CD8-positive, alpha-beta memory T cell (primary cell): ENCODE measurements at regions not wholly inside any gene's neighbourhood (a gene's known extent, or its start where the extent isn't known, plus 50 kb on each side); places are given as distances from the start of the nearest gene placed in this dataset.

Experiments used
- CTCF ChIA-PET: fragments of 350-600 bp; sonication (Branson Sonifier 250); formaldehyde crosslinking; loops from one replicate; lab custom pipeline; 2021; ENCODE audit warnings: antibody characterized with exemption; lab: Charles Lee
- POLR2A ChIA-PET: fragments of 350-600 bp; sonication (Branson Sonifier 250); formaldehyde crosslinking; loops from one replicate; lab custom pipeline; 2021; ENCODE audit warnings: antibody characterized with exemption; lab: Charles Lee
- DNase-seq, 5 donors: peaks; one replicate each; pipeline versions ENCODE4 v3.0.0 to v3.0.0-alpha.2; 2020 to 2022; ENCODE audit warnings: mixed read lengths in 1 of 5
- H3K27ac ChIP-seq: one replicate; pipeline ENCODE4 v1.7.0; 2013; ENCODE audit warnings: low read depth, mild to moderate bottlenecking, low read length, moderate library complexity
- H3K27me3 ChIP-seq: 2 replicates; pipeline ENCODE4 v1.7.0; 2013; ENCODE audit warnings: low read length, mild to moderate bottlenecking; ENCODE audit not compliant: insufficient read depth, poor library complexity, severe bottlenecking
- H3K36me3 ChIP-seq: 2 replicates; pipeline ENCODE4 v1.7.0; 2013; ENCODE audit warnings: mild to moderate bottlenecking, low read length, moderate library complexity; ENCODE audit not compliant: insufficient read depth
- H3K4me1 ChIP-seq: 2 replicates; pipeline ENCODE4 v1.7.0; 2013; ENCODE audit warnings: mild to moderate bottlenecking, low read length, moderate library complexity; ENCODE audit not compliant: insufficient read depth
- H3K4me3 ChIP-seq: 2 replicates; pipeline ENCODE4 v1.7.0; 2013; ENCODE audit warnings: mild to moderate bottlenecking, low read length
- H3K9me3 ChIP-seq: 2 replicates; pipeline ENCODE4 v1.7.0; 2013; ENCODE audit warnings: mild to moderate bottlenecking, low read length
- H3K27ac Mint-ChIP-seq, 8 donors: one replicate each; pipeline ENCODE4 v1.8.0; 2020 to 2021; ENCODE audit warnings: mixed read lengths in 8 of 8, mild to moderate bottlenecking in 6 of 8, inconsistent platforms in 3 of 8, moderate library complexity in 3 of 8
- H3K27me3 Mint-ChIP-seq, 2 donors: one replicate each; pipeline ENCODE4 v1.8.0; 2020 to 2021; ENCODE audit warnings: mixed read lengths in 2 of 2, mild to moderate bottlenecking in 1 of 2, moderate library complexity in 1 of 2
- H3K36me3 Mint-ChIP-seq, 3 donors: one replicate each; pipeline ENCODE4 v1.8.0; 2020 to 2021; ENCODE audit warnings: mixed read lengths in 3 of 3, inconsistent platforms in 1 of 3, mild to moderate bottlenecking in 1 of 3
- H3K4me1 Mint-ChIP-seq, 3 donors: one replicate each; pipeline ENCODE4 v1.8.0; 2020 to 2021; ENCODE audit warnings: mixed read lengths in 3 of 3, inconsistent platforms in 1 of 3, mild to moderate bottlenecking in 1 of 3
- H3K4me3 Mint-ChIP-seq, 7 donors: one replicate each; pipeline ENCODE4 v1.8.0; 2020 to 2021; ENCODE audit warnings: mixed read lengths in 7 of 7, mild to moderate bottlenecking in 6 of 7, moderate library complexity in 4 of 7, inconsistent platforms in 2 of 7
- H3K9me3 Mint-ChIP-seq, 5 donors: one replicate each; pipeline ENCODE4 v1.8.0; 2020 to 2022; ENCODE audit warnings: mixed read lengths in 5 of 5, mild to moderate bottlenecking in 3 of 5, moderate library complexity in 2 of 5, inconsistent platforms in 1 of 5

DNA sequence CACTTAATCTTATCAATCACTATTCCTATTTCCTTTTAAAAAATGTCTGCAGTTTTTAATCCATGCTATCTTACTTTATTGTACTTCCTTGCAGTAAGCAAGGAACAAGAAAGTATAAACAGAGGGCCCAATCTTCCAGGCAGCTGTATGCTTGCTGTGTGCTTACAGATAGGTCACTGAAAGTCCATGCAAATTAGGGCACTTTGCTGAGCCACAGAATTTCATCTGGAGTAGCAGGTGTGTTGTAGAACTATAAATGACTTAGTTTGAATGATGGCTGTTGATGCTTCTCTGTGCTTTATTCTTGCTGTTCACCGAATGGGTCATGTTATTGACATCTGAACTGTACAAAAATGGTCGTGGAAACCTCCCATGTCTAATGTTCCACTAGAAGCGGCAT lies 154.6 kb downstream of the ATOH1 start:
- Mint-ChIP-seq H3K27me3 (peaks cover 0 to 3% of the 10 kb centered on the region in 2 donors), H3K9me3 (peaks cover 7 to 17% (median 11%) of the 10 kb centered on the region in 5 donors), H3K4me1 (no peaks in the 10 kb centered on the region), H3K4me3 (no peak overlapping the region), H3K36me3 (no peaks in the 10 kb centered on the region), H3K27ac (no peak overlapping the region)
- H3K4me1 ChIP-seq, result no peaks in the 10 kb centered on the region
- no peak overlapping the region for H3K27ac ChIP-seq
- H3K27me3 ChIP-seq, result no peaks in the 10 kb centered on the region
- DNase-seq, result no peak
- H3K36me3 ChIP-seq, result no peaks in the 10 kb centered on the region
- H3K9me3 ChIP-seq, result no peaks in the 10 kb centered on the region
- POLR2A ChIA-PET, result no interaction called here
- CTCF ChIA-PET, result no interaction called here
- no peak overlapping the region for H3K4me3 ChIP-seq

DNA sequence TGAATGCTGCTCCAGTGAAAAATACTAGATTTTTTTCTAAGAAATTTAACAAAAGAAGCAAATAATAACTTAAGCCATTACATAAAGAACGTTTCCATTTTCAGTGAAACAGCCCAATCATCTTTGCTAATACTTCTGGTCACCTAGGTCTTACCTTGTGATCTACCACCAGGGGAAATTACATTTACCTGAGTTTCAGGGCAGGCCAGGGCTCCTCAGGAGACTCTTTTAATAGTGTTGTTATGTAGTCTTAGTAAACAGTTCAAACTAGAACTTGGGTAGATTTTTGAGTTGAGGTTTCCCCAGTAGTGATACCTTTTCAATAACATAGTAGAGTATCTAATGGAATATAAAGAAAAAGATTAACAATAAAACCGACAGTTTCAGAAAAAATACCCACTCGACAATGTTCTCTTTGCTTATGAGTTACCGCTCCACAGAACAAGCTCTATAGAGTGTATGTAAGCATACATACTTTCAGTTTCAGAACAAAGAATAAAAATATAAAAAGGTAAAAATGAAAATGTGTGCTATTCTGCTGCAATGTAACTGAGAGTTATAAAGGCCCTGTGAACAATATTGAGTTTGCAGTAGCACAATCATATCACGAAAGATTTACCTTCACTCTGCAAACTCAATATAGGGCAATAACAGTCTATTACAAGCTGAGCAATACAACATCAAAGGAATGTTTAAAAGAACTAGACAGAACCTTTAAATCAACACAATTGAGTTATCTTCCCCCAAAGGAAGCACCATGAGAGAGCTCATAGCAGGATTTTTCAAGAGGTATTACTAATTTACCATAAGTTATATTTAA lies 165.8 kb downstream of the ATOH1 start:
- H3K27ac Mint-ChIP-seq, result no peak overlapping the region
- no peaks in the 10 kb centered on the region for H3K4me1 ChIP-seq
- no peaks in the 10 kb centered on the region for H3K27me3 Mint-ChIP-seq
- ChIA-PET POLR2A (no interaction called here), CTCF (no interaction called here)
- no peak overlapping the region for H3K4me3 ChIP-seq
- no peaks in the 10 kb centered on the region for H3K4me1 Mint-ChIP-seq
- no peaks in the 10 kb centered on the region for H3K36me3 ChIP-seq
- no peak overlapping the region for H3K27ac ChIP-seq
- no peaks in the 10 kb centered on the region for H3K36me3 Mint-ChIP-seq
- no peak overlapping the region for H3K4me3 Mint-ChIP-seq
- no peaks in the 10 kb centered on the region for H3K9me3 ChIP-seq
- no peak for DNase-seq
- no peaks in the 10 kb centered on the region for H3K27me3 ChIP-seq
- peaks cover 0 to 4% (median 0%) of the 10 kb centered on the region in 5 donors for H3K9me3 Mint-ChIP-seq

DNA sequence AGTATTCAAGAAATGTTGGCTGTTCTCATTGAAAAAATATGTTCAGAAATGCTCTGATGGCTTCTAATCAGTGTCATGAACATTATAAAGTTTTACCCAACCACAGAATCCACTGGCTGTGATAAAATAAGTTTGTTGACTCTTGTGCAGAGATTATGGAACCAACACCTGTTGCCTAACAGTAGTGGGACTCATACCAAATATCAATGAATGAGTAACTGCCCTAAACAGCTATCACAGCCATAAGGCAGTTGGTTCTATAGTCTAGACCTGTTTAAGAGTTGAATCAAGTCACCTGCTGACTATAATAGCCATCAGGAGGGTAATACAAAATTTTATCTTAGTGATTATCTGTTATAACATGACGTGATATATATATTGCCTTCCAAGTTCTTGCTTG lies 168.3 kb downstream of the ATOH1 start:
- Mint-ChIP-seq H3K36me3 (no peaks in the 10 kb centered on the region), H3K4me3 (no peak overlapping the region), H3K4me1 (no peaks in the 10 kb centered on the region), H3K27ac (no peak overlapping the region), H3K27me3 (no peaks in the 10 kb centered on the region), H3K9me3 (peaks cover 0 to 4% (median 0%) of the 10 kb centered on the region in 5 donors)
- ChIA-PET CTCF (no interaction called here), POLR2A (no interaction called here)
- H3K27ac ChIP-seq, result no peak overlapping the region
- H3K4me1 ChIP-seq, result no peaks in the 10 kb centered on the region
- H3K27me3 ChIP-seq, result no peaks in the 10 kb centered on the region
- no peaks in the 10 kb centered on the region for H3K9me3 ChIP-seq
- H3K36me3 ChIP-seq, result no peaks in the 10 kb centered on the region
- no peak for DNase-seq
- H3K4me3 ChIP-seq, result no peak overlapping the region

DNA sequence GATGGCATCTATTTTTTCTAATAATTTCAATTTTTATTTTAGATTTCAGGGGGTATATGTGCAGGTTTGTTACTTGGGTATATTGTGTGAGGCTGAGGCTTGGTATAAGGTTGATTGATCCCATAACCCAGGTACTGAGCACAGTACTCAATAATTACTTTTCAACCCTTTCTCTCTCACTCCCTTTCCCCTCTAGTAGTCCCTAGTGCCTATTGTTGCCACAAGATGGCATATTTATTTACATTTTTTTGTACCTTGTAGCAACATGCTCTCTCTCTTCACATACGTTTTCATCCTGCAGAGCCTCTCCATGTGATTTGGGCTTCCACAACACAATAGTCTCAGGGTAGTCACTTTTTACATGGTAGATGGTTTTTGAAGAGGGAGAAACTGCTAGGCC lies 172.0 kb downstream of the ATOH1 start:
- Histone ChIP-seq H3K4me1 (no peaks in the 10 kb centered on the region), H3K27me3 (no peaks in the 10 kb centered on the region), H3K36me3 (no peaks in the 10 kb centered on the region), H3K4me3 (no peak overlapping the region), H3K27ac (no peak overlapping the region), H3K9me3 (no peaks in the 10 kb centered on the region)
- Mint-ChIP-seq H3K27ac (no peak overlapping the region), H3K4me1 (no peaks in the 10 kb centered on the region), H3K4me3 (no peak overlapping the region), H3K9me3 (peaks cover 0 to 4% (median 0%) of the 10 kb centered on the region in 5 donors), H3K27me3 (no peaks in the 10 kb centered on the region), H3K36me3 (no peaks in the 10 kb centered on the region)
- ChIA-PET CTCF (no interaction called here), POLR2A (no interaction called here)
- DNase-seq, result no peak

DNA sequence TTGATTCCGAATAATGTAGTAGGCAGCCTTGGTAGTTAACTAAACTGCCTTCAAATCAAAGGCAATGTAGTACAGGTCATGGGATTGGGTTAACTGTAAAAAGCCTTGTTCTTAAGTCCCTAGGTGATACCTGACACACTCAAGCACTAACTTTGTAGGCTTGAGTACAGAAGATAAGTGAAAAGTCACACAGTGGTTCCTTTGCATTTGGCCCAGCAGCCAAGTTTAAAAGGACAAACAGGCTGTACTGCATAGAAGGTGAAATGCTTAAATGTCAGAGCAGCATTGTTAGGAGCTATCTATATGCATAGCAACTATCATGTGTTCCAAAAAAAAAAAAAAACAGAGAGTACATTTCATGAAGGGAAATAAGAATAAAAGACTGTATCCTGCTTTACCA lies 178.4 kb downstream of the ATOH1 start:
- CTCF ChIA-PET, result no interaction called here
- H3K4me3 Mint-ChIP-seq, result no peak overlapping the region
- Histone ChIP-seq H3K9me3 (no peaks in the 10 kb centered on the region), H3K4me3 (no peak overlapping the region), H3K36me3 (no peaks in the 10 kb centered on the region), H3K27ac (no peak overlapping the region), H3K27me3 (no peaks in the 10 kb centered on the region), H3K4me1 (no peaks in the 10 kb centered on the region)
- no peak for DNase-seq
- peaks cover 0 to 3% (median 0%) of the 10 kb centered on the region in 5 donors for H3K9me3 Mint-ChIP-seq
- no peaks in the 10 kb centered on the region for H3K36me3 Mint-ChIP-seq
- POLR2A ChIA-PET, result no interaction called here
- H3K27me3 Mint-ChIP-seq, result no peaks in the 10 kb centered on the region
- no peak overlapping the region for H3K27ac Mint-ChIP-seq
- H3K4me1 Mint-ChIP-seq, result no peaks in the 10 kb centered on the region

DNA sequence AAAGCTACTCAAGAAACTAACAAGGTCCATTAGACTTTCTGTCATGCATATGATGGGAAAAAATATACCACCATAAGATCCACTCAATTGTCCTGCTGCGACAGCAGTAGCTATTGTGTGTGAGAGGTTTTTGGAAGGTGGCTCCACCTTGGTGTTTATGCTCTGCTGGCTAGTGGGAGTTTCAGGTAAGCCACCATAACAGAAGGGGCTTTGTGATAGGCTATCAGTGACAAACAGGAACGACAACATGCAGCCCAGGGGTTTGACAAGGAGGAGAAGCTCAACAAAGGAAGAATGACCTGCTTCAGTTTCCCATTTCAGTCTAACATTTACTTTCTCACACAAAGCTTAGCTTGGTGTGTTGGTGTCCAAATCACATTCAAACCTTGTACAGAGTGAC lies 182.6 kb downstream of the ATOH1 start:
- no peak overlapping the region for H3K27ac ChIP-seq
- POLR2A ChIA-PET, result no interaction called here
- DNase-seq, result no peak
- H3K27me3 Mint-ChIP-seq, result no peaks in the 10 kb centered on the region
- CTCF ChIA-PET, result interaction anchor here (1.3 kb wide), 1 partner anchor 13 kb away, joined by 3 read pairs; no protein-coding TSS in a partner anchor
- peaks cover 0 to 6% (median 4%) of the 10 kb centered on the region in 5 donors for H3K9me3 Mint-ChIP-seq
- no peaks in the 10 kb centered on the region for H3K4me1 Mint-ChIP-seq
- H3K36me3 ChIP-seq, result no peaks in the 10 kb centered on the region
- no peaks in the 10 kb centered on the region for H3K27me3 ChIP-seq
- H3K4me1 ChIP-seq, result no peaks in the 10 kb centered on the region
- no peak overlapping the region for H3K4me3 Mint-ChIP-seq
- H3K9me3 ChIP-seq, result no peaks in the 10 kb centered on the region
- no peak overlapping the region for H3K27ac Mint-ChIP-seq
- H3K4me3 ChIP-seq, result no peak overlapping the region
- no peaks in the 10 kb centered on the region for H3K36me3 Mint-ChIP-seq

DNA sequence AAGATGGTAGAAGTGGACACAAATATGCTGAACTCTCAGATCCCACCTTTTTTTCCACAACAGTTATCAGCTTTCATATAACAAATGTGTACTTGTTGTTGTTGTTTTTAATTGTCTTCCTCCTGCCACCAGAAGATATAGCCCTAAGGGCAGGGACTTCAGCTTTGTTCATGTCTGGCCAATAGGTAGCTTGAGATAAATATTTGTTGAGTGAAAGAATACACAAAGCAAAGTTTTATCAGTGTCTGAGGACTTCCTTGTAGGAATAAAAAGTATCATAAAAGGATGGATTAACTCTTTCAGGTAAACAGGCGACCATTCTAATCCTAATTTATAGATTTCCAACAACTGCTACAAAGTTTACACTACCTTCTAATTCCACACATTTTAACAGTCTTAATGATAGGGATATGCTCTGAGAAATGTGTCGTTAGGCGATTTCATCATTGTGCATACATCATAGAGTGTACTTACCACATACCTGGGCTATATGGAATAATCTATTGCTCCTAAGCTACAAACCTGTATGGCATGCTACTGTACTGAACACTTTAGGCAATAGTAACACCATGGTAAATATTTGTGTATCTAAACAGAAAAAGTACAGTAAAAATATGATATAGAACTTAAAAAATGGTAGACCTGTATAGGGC lies 186.1 kb downstream of the ATOH1 start:
- Mint-ChIP-seq H3K9me3 (peaks cover 0 to 12% (median 4%) of the 10 kb centered on the region in 5 donors), H3K27ac (no peak overlapping the region), H3K27me3 (no peaks in the 10 kb centered on the region), H3K36me3 (no peaks in the 10 kb centered on the region), H3K4me3 (no peak overlapping the region), H3K4me1 (no peaks in the 10 kb centered on the region)
- no peaks in the 10 kb centered on the region for H3K27me3 ChIP-seq
- no peaks in the 10 kb centered on the region for H3K4me1 ChIP-seq
- H3K27ac ChIP-seq, result no peak overlapping the region
- POLR2A ChIA-PET, result no interaction called here
- DNase-seq, result no peak
- CTCF ChIA-PET, result no interaction called here
- no peaks in the 10 kb centered on the region for H3K9me3 ChIP-seq
- H3K36me3 ChIP-seq, result no peaks in the 10 kb centered on the region
- no peak overlapping the region for H3K4me3 ChIP-seq

DNA sequence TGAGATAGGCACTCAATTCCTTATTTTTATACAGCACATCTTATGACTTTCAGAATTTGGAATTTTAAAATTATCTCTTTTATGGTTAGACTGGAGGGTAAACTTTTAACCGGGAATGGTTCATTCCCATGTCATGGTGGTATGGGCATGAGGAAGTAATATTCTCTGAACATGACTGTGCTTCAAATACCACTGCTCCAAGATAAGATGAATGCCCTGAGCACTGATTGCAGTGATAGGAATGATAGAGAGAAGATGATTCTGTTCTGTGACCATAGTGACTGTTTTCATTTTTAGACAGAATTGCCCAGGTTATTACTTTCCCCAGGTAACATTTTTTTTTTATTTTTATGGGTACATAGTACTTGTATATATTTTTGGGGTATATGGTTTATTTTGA lies 187.4 kb downstream of the ATOH1 start:
- Mint-ChIP-seq H3K9me3 (peaks cover 0 to 12% (median 4%) of the 10 kb centered on the region in 5 donors), H3K27ac (no peak overlapping the region), H3K27me3 (no peaks in the 10 kb centered on the region), H3K36me3 (no peaks in the 10 kb centered on the region), H3K4me1 (no peaks in the 10 kb centered on the region), H3K4me3 (no peak overlapping the region)
- Histone ChIP-seq H3K27ac (no peak overlapping the region), H3K36me3 (no peaks in the 10 kb centered on the region), H3K27me3 (no peaks in the 10 kb centered on the region), H3K9me3 (no peaks in the 10 kb centered on the region), H3K4me3 (no peak overlapping the region), H3K4me1 (no peaks in the 10 kb centered on the region)
- CTCF ChIA-PET, result no interaction called here
- POLR2A ChIA-PET, result no interaction called here
- no peak for DNase-seq
